Endothelial cell of umbilical vein (primary cell): ENCODE measurements at regions not wholly inside any gene's neighbourhood (a gene's known extent, or its start where the extent isn't known, plus 50 kb on each side); places are given as distances from the start of the nearest gene placed in this dataset.

ENCODE experiments used
- BruUV-seq: library from RNA; stranded (reverse); fragments of 400-500 nt; replicated peaks from 2 replicates; lab custom pipeline; 2021; lab: Mats Ljungman, UMichigan
- CTCF ChIA-PET: fragments of 300-600, 350-600 bp; sonication (Branson Sonifier 250); formaldehyde crosslinking; loops from one replicate; lab custom pipeline; 2021; ENCODE audit warnings: antibody characterized with exemption, inconsistent platforms; lab: Charles Lee
- POLR2A ChIA-PET: fragments of 300-600, 350-600 bp; sonication (Branson Sonifier 250); formaldehyde crosslinking; loops from one replicate; lab custom pipeline; 2021; ENCODE audit warnings: antibody characterized with exemption, inconsistent platforms; lab: Charles Lee
- DNase-seq: peaks from one replicate; pipeline ENCODE4 v3.0.0-alpha.2; 2011; ENCODE audit warnings: low read depth, low spot score
- FAIRE-seq: peaks from 2 replicates; lab custom pipeline; 2011; peaks lifted over from hg19 to GRCh38; lab: Jason Lieb, UNC
- H2AFZ ChIP-seq: 2 replicates; pipeline ENCODE4 v1.6.0; 2012; ENCODE audit warnings: low read depth, low read length, control low read depth, inconsistent platforms
- H3K27ac ChIP-seq: 2 replicates; pipeline ENCODE4 v1.5.1; 2011; ENCODE audit warnings: low read depth, mild to moderate bottlenecking, control low read depth, low read length, moderate library complexity; ENCODE audit not compliant: insufficient read depth
- H3K27me3 ChIP-seq, 2 experiments: 2 replicates each; pipeline versions ENCODE4 v1.6.0 to v1.6.1; 2011; ENCODE audit warnings: low read length in 2 of 2, mixed read lengths in 1 of 2; ENCODE audit not compliant: control insufficient read depth in 2 of 2, insufficient read depth in 2 of 2
- H3K36me3 ChIP-seq, 2 experiments: 2 replicates in 1 of 2; 3 replicates in 1 of 2; pipeline ENCODE4 v1.5.1; 2011; ENCODE audit warnings: low read length in 2 of 2, mild to moderate bottlenecking in 1 of 2, moderate library complexity in 1 of 2; ENCODE audit not compliant: control insufficient read depth in 2 of 2, insufficient read depth in 2 of 2; ENCODE audit errors: extremely low read depth in 1 of 2
- H3K4me1 ChIP-seq: 3 replicates; pipeline ENCODE4 v1.5.1; 2011; ENCODE audit warnings: mild to moderate bottlenecking, low read length; ENCODE audit not compliant: control insufficient read depth, insufficient read depth; ENCODE audit errors: extremely low read depth
- H3K4me2 ChIP-seq: 2 replicates; pipeline ENCODE4 v1.6.1; 2011; ENCODE audit warnings: low read length, control low read depth, mixed read lengths; ENCODE audit not compliant: insufficient read depth
- H3K4me3 ChIP-seq, 3 experiments: fragments of 200-600 bp in 1 of 3; sonication (generic), shearing (Covaris generic) in 1 of 3; replicated peaks in 1 of 3; 2 replicates each; pipeline ENCODE4 v1.5.1; 2011 to 2016; ENCODE audit warnings: control low read depth in 3 of 3, low read length in 3 of 3, mild to moderate bottlenecking in 2 of 3, inconsistent platforms in 1 of 3, low read depth in 1 of 3, moderate library complexity in 1 of 3; ENCODE audit not compliant: insufficient read depth in 1 of 3
- H3K79me2 ChIP-seq: 2 replicates; pipeline ENCODE4 v1.6.0; 2012; ENCODE audit warnings: low read length, inconsistent platforms; ENCODE audit not compliant: control insufficient read depth, insufficient read depth
- H3K9ac ChIP-seq: replicated peaks from 2 replicates; pipeline ENCODE3; 2011; ENCODE audit warnings: low read length, control low read depth; ENCODE audit not compliant: insufficient read depth; ENCODE audit errors: extremely low read depth
- H3K9me1 ChIP-seq: replicated peaks from 3 replicates; pipeline ENCODE4 v1.6.0; 2011; ENCODE audit warnings: mild to moderate bottlenecking, low read length; ENCODE audit not compliant: control insufficient read depth, insufficient read depth; ENCODE audit errors: extremely low read depth
- H3K9me3 ChIP-seq: replicated peaks from 2 replicates; pipeline ENCODE4 v1.5.1; 2012; ENCODE audit warnings: low read length, inconsistent platforms; ENCODE audit not compliant: control insufficient read depth, insufficient read depth
- H4K20me1 ChIP-seq: replicated peaks from 2 replicates; pipeline ENCODE3; 2011; ENCODE audit warnings: mild to moderate bottlenecking, low read length; ENCODE audit not compliant: control insufficient read depth, insufficient read depth; ENCODE audit errors: extremely low read depth
- CTCF ChIP-seq, 2 donors: IDR thresholded peaks; 1 replicate in 1 of 2; 2 replicates in 1 of 2; pipeline ENCODE4 v1.5.1; 2011; ENCODE audit warnings: low read length in 2 of 2, mild to moderate bottlenecking in 2 of 2, moderate library complexity in 2 of 2, control low read depth in 1 of 2, inconsistent platforms in 1 of 2, low read depth in 1 of 2; ENCODE audit not compliant: insufficient read depth in 1 of 2; ENCODE audit errors: extremely low read depth in 1 of 2
- EZH2 ChIP-seq: IDR thresholded peaks from 2 replicates; pipeline ENCODE4 v1.6.1; 2012; ENCODE audit warnings: borderline replicate concordance, low read depth, mild to moderate bottlenecking, moderate library complexity, low read length, inconsistent platforms; ENCODE audit not compliant: severe bottlenecking
- FOS ChIP-seq: IDR thresholded peaks from 2 replicates; pipeline ENCODE4 v1.6.1; 2011; ENCODE audit warnings: mild to moderate bottlenecking, low read length, moderate library complexity, borderline replicate concordance; ENCODE audit not compliant: insufficient read depth
- GATA2 ChIP-seq: IDR thresholded peaks from 2 replicates; pipeline ENCODE4 v1.7.0; 2011; ENCODE audit warnings: low read depth, mild to moderate bottlenecking, moderate library complexity, mixed read lengths, low read length; ENCODE audit not compliant: insufficient read length, insufficient read depth
- JUN ChIP-seq: IDR thresholded peaks from 2 replicates; pipeline ENCODE4 v1.6.1; 2011; ENCODE audit warnings: borderline replicate concordance, low read depth; ENCODE audit not compliant: insufficient read length, insufficient read depth
- MYC ChIP-seq: IDR thresholded peaks from one replicate; pipeline ENCODE4 v1.6.1; 2011; ENCODE audit warnings: mild to moderate bottlenecking, low read depth, low read length
- POLR2A ChIP-seq: IDR thresholded peaks from 2 replicates; pipeline ENCODE4 v1.6.1; 2012; ENCODE audit warnings: low read depth, mild to moderate bottlenecking, control low read depth, low read length
- POLR2AphosphoS5 ChIP-seq: IDR thresholded peaks from 2 replicates; pipeline ENCODE4 v1.6.1; 2012; ENCODE audit warnings: low read depth, mild to moderate bottlenecking, control low read depth, low read length, moderate library complexity; ENCODE audit not compliant: insufficient read depth
- dilution Hi-C: fragments of 300-500 bp; cut with MboI; formaldehyde crosslinking; loops from one replicate; pipeline ENCODE4 v1.15.0; 2019; ENCODE audit warnings: low sequenced_read_pairs; ENCODE audit not compliant: extremely low pct_ligation_motif_present
- intact Hi-C: fragments of 100-400 bp; cut with micrococcal nuclease; formaldehyde crosslinking; loops from one replicate; pipeline ENCODE4 v1.10.0; 2022
- TF ChIP-seq, protein P1 (sequence below): IDR thresholded peaks from 2 replicates; pipeline ENCODE4 v1.6.1; 2011; ENCODE audit not compliant: insufficient read depth, insufficient read length

GRCh38 chr4:81602854-81603253, 131.1 kb upstream of the RASGEF1B start:
- ChIA-PET POLR2A (no interaction called here), CTCF (no interaction called here)
- Histone ChIP-seq H3K9me1 (no peaks in the 10 kb centered on the region), H3K9me3 (no peaks in the 10 kb centered on the region), H3K9ac (no peak overlapping the region), H3K4me3 (no peak overlapping the region), H4K20me1 (no peaks in the 10 kb centered on the region), H3K4me1 (no peaks in the 10 kb centered on the region), H3K79me2 (no peaks in the 10 kb centered on the region), H3K4me2 (no peak overlapping the region), H3K36me3 (no peaks in the 10 kb centered on the region), H2AFZ (no peak overlapping the region), H3K27me3 (no peaks in the 10 kb centered on the region), H3K27ac (no peak overlapping the region)
- DNase-seq, result no peak
- dilution Hi-C loops, result no loop called here
- intact Hi-C loops, result no loop called here
- no TSS peak for BruUV-seq
- TF ChIP-seq MYC (no peak), FOS (no peak), CTCF (IDR thresholded peaks at IDR 0.05; ENCODE audit: extremely low read depth in 1 of 2, insufficient read depth in 1 of 2, low read depth in 1 of 2, low read length in 2 of 2) (no peak), GATA2 (no peak), POLR2AphosphoS5 (no peak), JUN (no peak), POLR2A (no peak), EZH2 (no peak)
- TF ChIP-seq, protein P1, sequence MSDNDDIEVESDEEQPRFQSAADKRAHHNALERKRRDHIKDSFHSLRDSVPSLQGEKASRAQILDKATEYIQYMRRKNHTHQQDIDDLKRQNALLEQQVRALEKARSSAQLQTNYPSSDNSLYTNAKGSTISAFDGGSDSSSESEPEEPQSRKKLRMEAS, result no peak
- FAIRE-seq, result no peak
